GM12878 (cell line): ENCODE measurements at regions not wholly inside any gene's neighbourhood (a gene's known extent, or its start where the extent isn't known, plus 50 kb on each side); places are given as distances from the start of the nearest gene placed in this dataset.

ENCODE experiments used
- ATAC-seq: fragments of 200-7000 bp; cut with Tn5 transposase; 3 replicates; pipeline ENCODE4 v1.9.1; 2020; ENCODE audit warnings: mild to moderate bottlenecking, moderate library complexity
- BruUV-seq: library from RNA; stranded (reverse); fragments of 400-500 nt; replicated peaks from 2 replicates; lab custom pipeline; 2021; lab: Mats Ljungman, UMichigan
- CTCF ChIA-PET: fragments of 300-600 bp; sonication (Branson Sonifier 250); formaldehyde crosslinking; extraction: SDS; loops from one replicate; lab custom pipeline; 2021; ENCODE audit warnings: inconsistent platforms; lab: Yijun Ruan, JAX
- POLR2A ChIA-PET: fragments of 350-600 bp; formaldehyde crosslinking; extraction: SDS; loops from one replicate; lab custom pipeline; 2021; ENCODE audit warnings: inconsistent platforms; lab: Charles Lee
- RAD21 ChIA-PET: fragments of 300-600 bp; sonication (Branson Sonifier 250); formaldehyde crosslinking; loops from one replicate; lab custom pipeline; 2023; ENCODE audit warnings: antibody characterized with exemption; ENCODE audit not compliant: unreplicated experiment; lab: Charles Lee
- SMC1A ChIA-PET: fragments of 300-600 bp; sonication (Branson Sonifier 250); formaldehyde crosslinking; loops from one replicate; lab custom pipeline; 2023; ENCODE audit not compliant: unreplicated experiment, uncharacterized antibody; lab: Charles Lee
- DNase-seq: peaks from one replicate; pipeline ENCODE4 v3.0.0-alpha.2; 2011; ENCODE audit warnings: low read depth, low spot score
- FAIRE-seq: peaks from 3 replicates; lab custom pipeline; 2011; peaks lifted over from hg19 to GRCh38; lab: Jason Lieb, UNC
- H2AFZ ChIP-seq: 2 replicates; pipeline ENCODE4 v1.6.0; 2011; ENCODE audit warnings: low read depth, low read length, control low read depth; ENCODE audit not compliant: control insufficient read depth
- H3K27ac ChIP-seq: 2 replicates; pipeline ENCODE4 v1.5.1; 2011; ENCODE audit warnings: control low read depth; ENCODE audit not compliant: control insufficient read depth, insufficient read depth
- H3K27me3 ChIP-seq, 2 experiments: replicated peaks in 1 of 2; 2 replicates each; pipeline versions ENCODE4 v1.6.0 to v1.6.1; 2011; ENCODE audit warnings: low read length in 1 of 2; ENCODE audit not compliant: control insufficient read depth in 2 of 2, insufficient read depth in 2 of 2
- H3K36me3 ChIP-seq, 2 experiments: 2 replicates each; pipeline ENCODE4 v1.5.1; 2011; ENCODE audit warnings: low read length in 1 of 2; ENCODE audit not compliant: control insufficient read depth in 2 of 2, insufficient read depth in 2 of 2
- H3K4me1 ChIP-seq: 2 replicates; pipeline ENCODE4 v1.6.1; 2011; ENCODE audit warnings: mild to moderate bottlenecking, low read length, moderate library complexity, mixed read lengths; ENCODE audit not compliant: control insufficient read depth, insufficient read depth
- H3K4me2 ChIP-seq: 2 replicates; pipeline ENCODE4 v1.6.0; 2011; ENCODE audit warnings: control low read depth; ENCODE audit not compliant: control insufficient read depth, insufficient read depth
- H3K4me3 ChIP-seq: fragments of 200-600 bp; sonication (generic); 2 replicates; pipeline ENCODE4 v1.5.1; 2016
- H3K79me2 ChIP-seq: 2 replicates; pipeline ENCODE4 v1.6.0; 2011; ENCODE audit warnings: low read length; ENCODE audit not compliant: control insufficient read depth, insufficient read depth
- H3K9ac ChIP-seq: 2 replicates; pipeline ENCODE4 v1.8.0; 2011; ENCODE audit warnings: low read length, control low read depth, mixed read lengths; ENCODE audit not compliant: control insufficient read depth, insufficient read depth
- H3K9me3 ChIP-seq: replicated peaks from 3 replicates; pipeline ENCODE4 v1.5.1; 2011; ENCODE audit warnings: mild to moderate bottlenecking, low read length; ENCODE audit not compliant: control insufficient read depth, insufficient read depth
- H4K20me1 ChIP-seq: 2 replicates; pipeline ENCODE4 v1.6.0; 2011; ENCODE audit not compliant: control insufficient read depth, insufficient read depth
- ASH2L ChIP-seq: fragments of 300-600, 200-600 bp; sonication (generic); IDR thresholded peaks from 2 replicates; pipeline ENCODE4 v1.6.1; 2017; ENCODE audit warnings: low read depth, mild to moderate bottlenecking, borderline replicate concordance
- CHD2 ChIP-seq: IDR thresholded peaks from 2 replicates; pipeline ENCODE4 v1.6.1; 2011; ENCODE audit warnings: low read depth, low read length, improper control_type of control experiment, borderline replicate concordance
- FOS ChIP-seq: IDR thresholded peaks from 3 replicates; pipeline ENCODE4 v1.6.1; 2011; ENCODE audit warnings: borderline replicate concordance; ENCODE audit not compliant: insufficient read length; ENCODE audit errors: extremely low read depth
- FOXM1 ChIP-seq: IDR thresholded peaks from 2 replicates; pipeline ENCODE4 v1.6.1; 2012; ENCODE audit warnings: low read depth, mild to moderate bottlenecking, inconsistent platforms, low read length, moderate library complexity
- JUNB ChIP-seq: IDR thresholded peaks from 2 replicates; pipeline ENCODE4 v1.6.1; 2016; ENCODE audit warnings: antibody characterized with exemption, mild to moderate bottlenecking
- KLF5 ChIP-seq: fragments of 450-650 bp; IDR thresholded peaks from 2 replicates; pipeline ENCODE4 v1.6.1; 2014; ENCODE audit warnings: mild to moderate bottlenecking; ENCODE audit not compliant: partially characterized antibody
- MEF2B ChIP-seq: fragments of 450-650 bp; IDR thresholded peaks from 2 replicates; pipeline ENCODE4 v1.6.1; 2018; ENCODE audit warnings: mild to moderate bottlenecking, moderate library complexity; ENCODE audit not compliant: partially characterized antibody, poor library complexity, severe bottlenecking
- MTA2 ChIP-seq: fragments of 450-650 bp; IDR thresholded peaks from 2 replicates; pipeline ENCODE4 v1.6.1; 2016; ENCODE audit warnings: low read depth, mild to moderate bottlenecking, moderate library complexity
- NFYA ChIP-seq: IDR thresholded peaks from 2 replicates; pipeline ENCODE4 v1.6.1; 2011; ENCODE audit warnings: low read depth, mild to moderate bottlenecking, low read length, improper control_type of control experiment, borderline replicate concordance
- SIN3A ChIP-seq: IDR thresholded peaks from 2 replicates; pipeline ENCODE4 v1.6.1; 2012; ENCODE audit warnings: low read depth, low read length, improper control_type of control experiment
- SRF ChIP-seq, 2 experiments: IDR thresholded peaks; 2 replicates each; pipeline ENCODE4 v1.6.1; 2011; ENCODE audit warnings: low read depth in 2 of 2, low read length in 2 of 2, mild to moderate bottlenecking in 1 of 2, moderate library complexity in 1 of 2
- STAT1 ChIP-seq: fragments of 450-650 bp; conservative IDR thresholded peaks from 2 replicates; pipeline ENCODE4 v1.6.1; 2014; ENCODE audit warnings: antibody characterized with exemption, mild to moderate bottlenecking
- STAT3 ChIP-seq: IDR thresholded peaks from 2 replicates; pipeline ENCODE4 v1.6.1; 2011; ENCODE audit warnings: low read depth, low read length, improper control_type of control experiment
- TAF1 ChIP-seq: IDR thresholded peaks from 2 replicates; pipeline ENCODE4 v1.6.1; 2011; ENCODE audit warnings: mild to moderate bottlenecking, low read depth, low read length, borderline replicate concordance
- TCF7 ChIP-seq: IDR thresholded peaks from 2 replicates; pipeline ENCODE4 v1.6.1; 2014; ENCODE audit warnings: antibody characterized with exemption, borderline replicate concordance
- ZNF217 ChIP-seq: fragments of 450-650 bp; IDR thresholded peaks from 2 replicates; pipeline ENCODE4 v1.6.1; 2017; ENCODE audit warnings: antibody characterized with exemption, mild to moderate bottlenecking
- WGBS: methylation state at CpG from one replicate; pipeline ENCODE4 v1.1.6; 2016; ENCODE audit warnings: low lambda C conversion rate; ENCODE audit not compliant: insufficient replicate concordance, insufficient coverage; ENCODE audit errors: missing lambda C conversion rate; 5-methylcytosine and 5-hydroxymethylcytosine counted together
- in situ Hi-C: fragments of 300-500 bp; cut with MboI; formaldehyde crosslinking; loops from 9 replicates; pipeline ENCODE4 v1.14.3; 2018; ENCODE audit warnings: mixed read lengths
- intact Hi-C: fragments of 100-400 bp; cut with micrococcal nuclease; formaldehyde crosslinking; loops from one replicate; pipeline ENCODE4 v1.14.2; 2022; ENCODE audit not compliant: unreplicated experiment
- TF ChIP-seq, protein P1 (sequence below): fragments of 450-650 bp; IDR thresholded peaks from 2 replicates; pipeline ENCODE4 v1.6.1; 2016; ENCODE audit warnings: mild to moderate bottlenecking
- TF ChIP-seq, protein P2 (sequence below): fragments of 450-650 bp; conservative IDR thresholded peaks from 2 replicates; pipeline ENCODE4 v1.6.1; 2017; ENCODE audit warnings: mild to moderate bottlenecking, moderate library complexity
- TF ChIP-seq, protein P3 (sequence below): fragments of 450-650 bp; IDR thresholded peaks from 2 replicates; pipeline ENCODE4 v1.6.1; 2017; ENCODE audit warnings: borderline replicate concordance
- TF ChIP-seq, protein P4 (sequence below): IDR thresholded peaks from 2 replicates; pipeline ENCODE4 v1.6.1; 2011; ENCODE audit warnings: borderline replicate concordance, low read depth, mild to moderate bottlenecking, moderate library complexity, low read length; ENCODE audit not compliant: insufficient read depth, poor library complexity, severe bottlenecking

DNA sequence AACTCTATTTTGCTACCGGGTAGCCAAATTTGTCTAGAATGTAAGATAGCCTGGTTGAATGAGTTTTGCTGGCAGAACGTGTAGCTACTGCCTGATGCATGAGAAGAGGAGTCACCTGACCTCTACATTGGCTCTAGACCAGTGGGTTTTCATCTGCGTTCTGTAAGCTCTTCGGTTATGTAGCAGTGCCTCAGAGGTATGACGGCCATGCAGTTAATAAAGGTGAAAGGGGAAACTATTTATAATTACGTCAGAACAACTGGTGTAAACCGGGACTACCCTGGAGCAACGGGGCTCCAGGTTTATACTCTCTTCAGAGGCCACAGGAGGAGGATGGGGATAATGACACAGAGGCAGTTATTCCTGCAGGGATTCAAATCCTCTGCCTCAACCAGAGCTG, 173.4 kb upstream of the KITLG start:
- POLR2A ChIA-PET = no interaction called here
- WGBS = 38% methylated on average over 8 of the region's 8 CpGs
- Histone ChIP-seq H4K20me1 (no peaks in the 10 kb centered on the region), H3K4me2 (no peak overlapping the region), H3K27ac (no peak overlapping the region), H3K27me3 (no peaks in the 10 kb centered on the region), H3K79me2 (no peaks in the 10 kb centered on the region), H3K36me3 (no peaks in the 10 kb centered on the region), H2AFZ (no peak overlapping the region), H3K9ac (no peak overlapping the region), H3K9me3 (no peaks in the 10 kb centered on the region), H3K4me1 (no peaks in the 10 kb centered on the region), H3K4me3 (no peak overlapping the region)
- FAIRE-seq = no peak
- no peak for ATAC-seq
- no TSS peak for BruUV-seq
- DNase-seq = no peak
- intact Hi-C loops (no loop called here), in situ Hi-C loops (no loop called here)
- RAD21 ChIA-PET = no interaction called here
- CTCF ChIA-PET = no interaction called here
- TF ChIP-seq, protein P1, sequence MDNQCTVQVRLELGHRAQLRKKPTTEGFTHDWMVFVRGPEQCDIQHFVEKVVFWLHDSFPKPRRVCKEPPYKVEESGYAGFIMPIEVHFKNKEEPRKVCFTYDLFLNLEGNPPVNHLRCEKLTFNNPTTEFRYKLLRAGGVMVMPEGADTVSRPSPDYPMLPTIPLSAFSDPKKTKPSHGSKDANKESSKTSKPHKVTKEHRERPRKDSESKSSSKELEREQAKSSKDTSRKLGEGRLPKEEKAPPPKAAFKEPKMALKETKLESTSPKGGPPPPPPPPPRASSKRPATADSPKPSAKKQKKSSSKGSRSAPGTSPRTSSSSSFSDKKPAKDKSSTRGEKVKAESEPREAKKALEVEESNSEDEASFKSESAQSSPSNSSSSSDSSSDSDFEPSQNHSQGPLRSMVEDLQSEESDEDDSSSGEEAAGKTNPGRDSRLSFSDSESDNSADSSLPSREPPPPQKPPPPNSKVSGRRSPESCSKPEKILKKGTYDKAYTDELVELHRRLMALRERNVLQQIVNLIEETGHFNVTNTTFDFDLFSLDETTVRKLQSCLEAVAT = no peak
- TF ChIP-seq FOXM1 (no peak), CHD2 (no peak), SRF (IDR thresholded peaks at IDR 0.05; ENCODE audit: low read depth in 2 of 2, low read length in 2 of 2) (no peak), STAT1 (no peak), FOS (no peak), NFYA (no peak), STAT3 (no peak), ASH2L (no peak), SIN3A (no peak), KLF5 (no peak), TCF7 (no peak), ZNF217 (no peak), TAF1 (no peak), MTA2 (no peak), JUNB (no peak), MEF2B (no peak)
- TF ChIP-seq, protein P2, sequence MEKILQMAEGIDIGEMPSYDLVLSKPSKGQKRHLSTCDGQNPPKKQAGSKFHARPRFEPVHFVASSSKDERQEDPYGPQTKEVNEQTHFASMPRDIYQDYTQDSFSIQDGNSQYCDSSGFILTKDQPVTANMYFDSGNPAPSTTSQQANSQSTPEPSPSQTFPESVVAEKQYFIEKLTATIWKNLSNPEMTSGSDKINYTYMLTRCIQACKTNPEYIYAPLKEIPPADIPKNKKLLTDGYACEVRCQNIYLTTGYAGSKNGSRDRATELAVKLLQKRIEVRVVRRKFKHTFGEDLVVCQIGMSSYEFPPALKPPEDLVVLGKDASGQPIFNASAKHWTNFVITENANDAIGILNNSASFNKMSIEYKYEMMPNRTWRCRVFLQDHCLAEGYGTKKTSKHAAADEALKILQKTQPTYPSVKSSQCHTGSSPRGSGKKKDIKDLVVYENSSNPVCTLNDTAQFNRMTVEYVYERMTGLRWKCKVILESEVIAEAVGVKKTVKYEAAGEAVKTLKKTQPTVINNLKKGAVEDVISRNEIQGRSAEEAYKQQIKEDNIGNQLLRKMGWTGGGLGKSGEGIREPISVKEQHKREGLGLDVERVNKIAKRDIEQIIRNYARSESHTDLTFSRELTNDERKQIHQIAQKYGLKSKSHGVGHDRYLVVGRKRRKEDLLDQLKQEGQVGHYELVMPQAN = no peak
- TF ChIP-seq, protein P3, sequence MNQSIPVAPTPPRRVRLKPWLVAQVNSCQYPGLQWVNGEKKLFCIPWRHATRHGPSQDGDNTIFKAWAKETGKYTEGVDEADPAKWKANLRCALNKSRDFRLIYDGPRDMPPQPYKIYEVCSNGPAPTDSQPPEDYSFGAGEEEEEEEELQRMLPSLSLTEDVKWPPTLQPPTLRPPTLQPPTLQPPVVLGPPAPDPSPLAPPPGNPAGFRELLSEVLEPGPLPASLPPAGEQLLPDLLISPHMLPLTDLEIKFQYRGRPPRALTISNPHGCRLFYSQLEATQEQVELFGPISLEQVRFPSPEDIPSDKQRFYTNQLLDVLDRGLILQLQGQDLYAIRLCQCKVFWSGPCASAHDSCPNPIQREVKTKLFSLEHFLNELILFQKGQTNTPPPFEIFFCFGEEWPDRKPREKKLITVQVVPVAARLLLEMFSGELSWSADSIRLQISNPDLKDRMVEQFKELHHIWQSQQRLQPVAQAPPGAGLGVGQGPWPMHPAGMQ = no peak
- TF ChIP-seq, protein P4, sequence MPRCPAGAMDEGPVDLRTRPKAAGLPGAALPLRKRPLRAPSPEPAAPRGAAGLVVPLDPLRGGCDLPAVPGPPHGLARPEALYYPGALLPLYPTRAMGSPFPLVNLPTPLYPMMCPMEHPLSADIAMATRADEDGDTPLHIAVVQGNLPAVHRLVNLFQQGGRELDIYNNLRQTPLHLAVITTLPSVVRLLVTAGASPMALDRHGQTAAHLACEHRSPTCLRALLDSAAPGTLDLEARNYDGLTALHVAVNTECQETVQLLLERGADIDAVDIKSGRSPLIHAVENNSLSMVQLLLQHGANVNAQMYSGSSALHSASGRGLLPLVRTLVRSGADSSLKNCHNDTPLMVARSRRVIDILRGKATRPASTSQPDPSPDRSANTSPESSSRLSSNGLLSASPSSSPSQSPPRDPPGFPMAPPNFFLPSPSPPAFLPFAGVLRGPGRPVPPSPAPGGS = no peak
- SMC1A ChIA-PET = interaction anchor here (1.2 kb wide), 1 partner anchor 11 kb away, joined by 3 read pairs; no protein-coding TSS in a partner anchor
